GM18511 (cell line): ENCODE measurements at regions not wholly inside any gene's neighbourhood (a gene's known extent, or its start where the extent isn't known, plus 50 kb on each side); places are given as distances from the start of the nearest gene placed in this dataset.

Experiments used
- ATAC-seq: cut with Tn5 transposase; IDR thresholded peaks from one replicate; pipeline ENCODE4 v1.9.1; 2021; ENCODE audit warnings: mild to moderate bottlenecking, moderate library complexity; ENCODE audit not compliant: unreplicated experiment

DNA sequence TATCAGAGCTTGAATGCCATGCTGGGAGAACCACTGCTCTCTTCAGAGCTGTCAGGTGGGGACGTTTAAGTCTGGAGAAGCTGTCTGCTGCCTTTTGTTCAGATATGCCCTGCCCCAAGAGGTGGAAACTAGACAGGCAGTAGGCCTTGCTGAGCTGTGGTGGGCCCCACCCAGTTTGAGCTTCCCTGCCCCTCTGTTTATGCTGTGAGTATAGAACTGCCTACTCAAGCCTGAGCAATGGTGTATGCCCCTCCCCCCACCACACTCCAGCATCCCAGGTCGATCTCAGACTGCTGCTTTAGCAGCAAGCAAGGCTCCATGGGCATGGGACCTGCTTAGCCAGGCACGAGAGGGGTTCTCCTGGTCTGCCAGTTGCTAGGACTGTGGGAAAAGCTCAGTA, 362.3 kb downstream of the FAM170A start:
- no peak for ATAC-seq

DNA sequence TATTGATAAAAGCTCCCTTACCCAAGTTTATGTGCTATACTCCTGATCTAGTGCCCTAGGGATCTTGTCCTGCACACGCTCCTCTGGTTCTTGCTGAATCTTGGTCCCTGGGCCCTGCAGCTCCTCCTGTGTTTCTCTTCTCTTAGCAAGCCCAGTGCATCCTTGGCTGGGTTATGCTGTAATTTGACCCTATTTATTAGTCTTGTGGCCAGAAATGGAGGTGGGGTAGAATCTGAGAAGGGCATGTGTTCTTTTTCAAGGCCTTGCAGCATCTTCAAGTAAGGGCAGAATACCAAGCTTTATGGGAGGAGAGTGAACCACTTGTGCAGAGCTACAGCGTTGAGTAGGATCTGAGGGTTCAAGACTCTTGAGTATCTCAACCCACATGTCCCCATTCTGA, 366.8 kb downstream of the FAM170A start:
- no peak for ATAC-seq

DNA sequence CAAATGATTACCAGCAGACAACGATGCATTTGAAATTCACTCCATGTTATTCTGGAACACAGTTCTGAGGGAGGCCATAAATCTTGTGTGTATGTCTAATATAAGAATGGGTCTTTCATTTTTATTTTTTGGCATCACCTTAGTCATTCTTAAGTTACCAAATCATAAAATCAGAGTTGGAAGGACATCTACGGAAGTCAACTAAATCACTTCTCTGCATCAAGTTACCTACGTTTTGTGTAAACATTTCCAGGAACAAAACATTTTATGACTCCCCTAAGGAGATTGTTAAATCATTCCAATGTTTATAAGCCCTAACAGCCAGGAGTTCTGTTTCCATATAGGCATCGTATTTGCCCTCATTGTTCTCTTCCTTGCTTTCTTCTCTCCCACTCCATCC, 378.2 kb downstream of the FAM170A start:
- ATAC-seq, result no peak

DNA sequence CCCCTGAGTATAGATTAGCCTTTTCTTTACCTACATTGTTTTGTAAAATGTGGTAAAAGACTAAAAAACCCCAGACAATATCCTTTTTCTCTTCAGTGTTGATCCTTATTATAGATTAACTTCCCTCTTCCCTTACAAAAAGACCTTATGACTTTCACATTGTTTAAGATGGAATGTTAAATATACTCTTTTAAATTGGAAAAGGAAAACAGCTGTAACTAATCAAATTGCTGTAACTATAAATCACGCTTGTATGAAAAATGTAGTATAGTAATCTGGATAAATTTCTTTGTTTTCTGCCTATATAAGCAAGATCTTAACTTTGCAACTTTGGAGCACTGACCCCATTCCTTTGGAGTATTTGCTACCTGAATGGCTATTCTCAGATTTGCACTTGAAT, 383.1 kb downstream of the FAM170A start:
- no peak for ATAC-seq

DNA sequence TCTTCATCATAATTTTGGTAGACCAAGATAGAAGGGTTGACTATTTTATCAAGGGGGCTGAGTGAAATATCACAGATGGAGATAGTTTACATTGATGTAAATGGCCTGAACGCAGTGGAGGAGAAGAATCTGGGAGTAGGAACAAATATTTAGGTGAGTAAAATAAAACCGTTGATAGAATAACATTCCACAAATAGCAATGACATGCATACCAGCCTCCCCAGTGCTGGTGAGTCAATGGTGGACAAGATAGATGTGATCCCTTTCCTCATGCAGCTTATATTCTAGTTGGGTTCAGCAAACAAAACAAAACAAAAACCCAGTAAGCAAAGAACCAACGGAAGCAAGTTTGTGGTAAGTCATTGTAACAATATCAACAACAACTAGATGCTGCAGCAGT, 385.2 kb downstream of the FAM170A start:
- ATAC-seq, result no peak

DNA sequence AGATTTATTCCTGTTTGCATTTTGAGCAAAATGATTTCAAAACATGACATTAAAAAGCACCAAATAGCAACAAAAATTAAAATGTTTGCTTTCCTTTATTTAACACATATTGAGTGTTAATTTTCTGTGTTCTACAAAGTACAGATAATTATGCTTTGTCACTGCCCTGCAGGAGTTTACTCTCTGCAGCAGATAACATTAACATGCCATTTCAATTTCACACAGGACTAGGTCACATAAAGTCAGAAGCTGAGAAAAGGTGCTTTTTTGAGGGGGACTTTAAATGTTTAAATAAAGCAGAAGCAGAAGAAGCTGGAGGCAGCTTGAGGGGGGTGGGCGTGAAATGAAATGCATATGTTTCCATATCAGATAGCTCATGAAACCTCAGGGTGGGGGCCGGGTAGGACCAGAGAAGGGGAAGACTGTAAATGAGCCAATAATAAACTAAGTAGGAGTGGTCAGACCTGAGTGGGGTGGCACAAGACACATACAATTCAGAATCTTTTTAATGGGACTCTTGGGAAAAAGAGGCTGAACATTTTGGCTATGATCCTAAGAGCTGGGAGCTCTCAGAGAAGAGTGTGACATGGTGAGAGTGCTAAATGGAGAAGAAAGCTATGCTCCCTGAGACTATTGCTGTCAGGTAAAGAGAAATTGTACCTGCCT, 387.5 kb downstream of the FAM170A start:
- peak; percentile 25 for ATAC-seq

DNA sequence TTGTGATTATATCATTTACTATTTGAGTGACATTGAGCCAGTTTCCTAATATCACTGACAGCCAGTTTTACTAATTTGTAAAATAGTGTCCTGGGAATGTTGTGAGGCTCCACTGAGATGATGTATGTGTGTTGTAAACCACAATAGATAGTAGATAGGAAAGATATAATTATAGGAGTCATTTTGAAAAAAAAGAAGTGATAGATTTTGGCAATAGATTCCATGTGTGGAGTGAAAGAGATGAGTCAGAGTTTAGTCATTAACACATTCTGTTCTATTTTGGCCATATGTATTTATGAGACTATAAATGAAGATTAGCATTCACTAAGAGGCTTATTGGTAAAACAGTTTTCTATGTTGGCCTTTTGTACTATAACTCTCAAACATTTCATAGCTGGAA, 388.2 kb downstream of the FAM170A start:
- ATAC-seq, result peak; percentile 53

DNA sequence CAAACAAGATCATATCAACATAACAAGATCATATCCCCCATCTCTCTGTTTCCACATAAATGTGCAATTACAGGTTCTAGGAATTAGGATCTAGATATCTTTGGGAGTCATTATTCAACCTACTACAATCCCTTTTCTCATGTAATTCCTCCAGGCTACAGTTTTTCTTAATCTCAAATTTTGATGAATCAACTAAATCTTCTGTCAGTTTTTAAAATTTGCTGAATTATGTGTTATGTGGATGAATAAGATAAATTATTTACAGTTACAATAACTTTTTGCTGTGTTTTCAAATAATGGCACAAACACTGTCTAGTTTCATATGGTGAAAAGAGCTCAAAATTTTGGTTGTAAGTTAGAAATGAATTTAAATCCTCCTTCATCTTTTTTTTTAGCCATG, 405.8 kb downstream of the FAM170A start:
- no peak for ATAC-seq

DNA sequence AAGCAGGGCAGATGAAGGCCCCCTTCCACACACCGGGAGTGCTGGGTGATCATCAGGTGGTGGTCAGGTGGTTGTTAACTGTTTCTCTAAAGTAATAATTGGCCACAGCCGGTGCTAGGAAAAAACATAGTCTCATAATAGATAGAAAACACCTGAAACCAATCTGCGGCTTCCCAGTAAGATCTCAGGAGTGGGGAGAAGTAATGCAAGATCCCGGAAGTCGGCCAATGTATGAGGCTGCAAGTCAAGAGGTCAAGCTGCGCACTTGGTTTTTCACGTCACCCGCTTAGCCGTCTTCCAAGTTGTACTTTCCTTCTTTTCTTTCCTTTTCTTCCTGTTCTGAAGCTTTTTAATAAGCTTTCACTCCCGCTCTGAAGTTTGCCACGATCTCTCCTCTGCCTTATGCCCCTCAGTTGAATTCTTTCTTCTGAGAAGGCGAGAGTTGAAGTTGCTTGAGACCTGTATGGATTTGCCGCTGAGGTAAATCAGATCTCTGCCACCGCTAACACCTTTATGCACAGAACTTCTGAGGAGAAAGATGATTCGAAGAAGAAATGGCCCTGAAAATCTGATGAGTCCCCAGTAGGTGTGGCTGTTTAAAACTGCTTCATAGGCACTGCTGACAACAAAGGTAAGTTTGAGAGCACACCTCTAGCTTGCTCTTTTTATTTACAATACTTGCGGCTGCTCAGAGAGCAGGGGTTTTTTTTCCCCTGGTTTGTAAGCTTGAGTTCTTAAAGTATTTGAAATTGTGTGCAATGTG, 406.6 kb downstream of the FAM170A start:
- no peak for ATAC-seq

DNA sequence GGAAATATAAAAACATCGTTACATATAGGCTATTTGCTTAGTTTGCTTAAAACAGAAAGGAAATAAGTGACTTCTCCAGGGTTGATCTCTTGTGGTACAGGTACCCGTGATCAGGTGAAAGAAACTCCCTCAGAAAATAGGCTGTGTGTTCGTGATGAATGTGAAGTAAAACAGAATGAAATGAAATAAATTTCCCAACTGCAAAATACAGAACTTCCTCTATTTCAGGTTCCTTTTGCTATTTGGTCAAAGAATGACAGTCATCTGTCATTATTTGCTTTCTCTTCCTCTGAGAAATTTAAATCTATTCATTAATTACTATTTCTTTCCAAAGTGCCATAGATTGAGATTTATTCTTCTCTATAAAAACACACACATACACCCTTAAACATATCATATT, 408.1 kb downstream of the FAM170A start:
- no peak for ATAC-seq

DNA sequence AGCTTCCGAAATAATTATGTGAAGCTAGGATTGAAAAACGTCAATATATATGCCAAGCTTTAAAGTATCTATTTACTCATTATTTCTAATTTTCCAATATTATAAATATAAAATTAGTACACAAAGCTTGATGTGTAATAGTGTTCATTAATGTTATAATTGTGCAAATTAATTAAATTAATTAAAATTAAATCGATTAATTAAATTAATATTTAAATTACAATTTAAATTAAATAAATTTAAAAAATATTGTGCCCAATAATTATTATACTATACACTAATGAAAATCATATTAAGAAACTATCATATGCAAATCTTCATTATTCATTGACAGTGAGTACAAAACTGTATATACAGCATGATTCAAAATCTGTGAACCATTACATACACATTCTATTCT, 409.8 kb downstream of the FAM170A start:
- no peak for ATAC-seq

DNA sequence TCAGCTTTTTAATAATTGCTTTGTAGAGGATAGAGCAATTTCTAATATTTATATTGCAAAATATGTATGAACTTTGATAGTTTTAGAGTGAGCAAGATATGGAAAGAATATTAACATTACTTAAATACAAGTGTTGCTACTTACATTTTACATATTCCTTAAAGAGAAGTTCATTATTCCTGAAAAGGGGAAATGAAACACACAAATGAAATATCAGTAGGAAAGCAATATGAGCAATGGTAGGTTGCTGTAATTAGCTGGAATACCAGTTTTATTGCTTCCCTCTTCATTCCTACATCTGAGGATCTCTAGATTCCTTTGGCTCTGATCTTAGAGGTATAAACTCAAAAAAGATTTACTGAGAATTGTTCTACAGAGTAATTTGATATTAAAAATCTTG, 414.1 kb downstream of the FAM170A start:
- ATAC-seq, result no peak

DNA sequence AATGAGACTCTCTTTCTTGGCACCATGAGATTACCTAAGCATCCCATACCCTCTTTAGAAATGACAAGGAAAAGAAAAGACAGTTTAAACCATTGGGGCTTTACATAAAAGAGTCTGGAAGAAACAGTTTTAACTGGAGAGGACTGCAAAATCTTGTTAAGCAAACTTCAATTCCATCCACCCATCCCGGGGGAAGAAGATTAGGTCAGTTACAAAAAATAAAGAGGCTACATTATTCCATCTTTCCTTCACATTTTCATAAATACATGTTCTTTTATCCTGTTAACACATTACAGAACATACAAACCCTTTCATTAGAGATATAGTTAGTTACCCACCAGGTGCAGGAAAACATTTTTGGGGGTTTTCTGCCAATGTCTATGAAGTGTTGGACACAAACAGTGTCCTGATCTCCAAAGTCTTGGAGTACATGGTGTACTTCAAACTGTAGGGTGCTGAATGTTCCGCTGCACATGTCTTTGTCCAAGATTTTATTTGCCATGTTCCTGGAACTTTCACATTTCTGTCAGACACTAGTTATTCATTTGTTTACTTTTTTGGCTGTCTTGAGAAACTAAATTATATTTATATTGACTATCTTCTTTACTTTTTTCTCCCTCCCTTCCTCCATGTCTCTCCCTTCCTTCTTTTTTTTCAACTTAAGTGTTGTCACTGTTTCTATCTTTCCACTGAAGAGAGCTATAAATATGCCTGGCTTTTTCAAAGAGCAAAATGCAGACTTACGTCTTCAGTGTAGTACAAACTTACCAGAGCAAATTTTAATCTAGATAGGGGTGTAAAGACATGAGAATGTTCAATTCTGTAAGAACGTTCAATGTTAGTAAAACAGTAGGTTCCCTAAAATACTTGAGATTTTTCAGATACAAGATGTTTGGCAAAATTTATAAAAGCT, 410.9 kb upstream of the PRR16 start:
- ATAC-seq, result no peak

DNA sequence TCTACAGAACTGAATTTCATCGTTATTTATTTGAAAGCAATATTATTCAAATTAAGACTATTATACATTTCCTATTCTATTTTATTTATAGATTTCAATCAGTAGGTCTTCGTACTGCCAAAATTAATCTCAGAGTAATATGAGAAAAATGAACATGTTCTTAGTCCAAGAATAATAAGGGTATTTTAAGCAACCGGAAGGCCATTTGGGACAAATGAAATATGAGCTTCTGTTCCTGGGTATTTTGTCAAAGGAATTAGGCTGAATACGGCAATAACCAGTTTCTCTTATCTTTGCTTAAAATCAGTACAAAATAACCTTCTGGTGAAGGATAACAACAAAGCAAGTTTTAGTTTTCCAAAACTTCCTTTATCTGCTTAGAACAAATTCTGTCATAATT, 410.3 kb upstream of the PRR16 start:
- ATAC-seq, result no peak

DNA sequence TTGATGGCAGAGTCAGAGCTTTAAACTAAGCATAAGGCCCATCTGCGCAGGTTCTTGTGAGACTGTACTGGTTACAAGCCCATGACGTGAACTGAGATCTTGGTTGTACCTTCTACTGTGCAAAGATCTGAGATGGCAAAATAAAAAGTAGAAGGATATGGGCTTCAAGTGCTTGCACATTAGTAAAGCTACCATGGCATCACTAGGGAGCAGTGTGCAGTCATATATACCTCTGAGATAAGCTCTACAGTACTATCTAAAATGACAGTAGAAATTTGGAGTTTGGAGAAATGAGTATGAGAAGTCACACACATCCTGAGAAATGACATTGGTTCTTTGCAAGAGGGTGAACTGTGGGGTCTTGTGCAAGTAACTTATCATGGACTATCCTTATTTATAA, 408.2 kb upstream of the PRR16 start:
- ATAC-seq, result no peak

DNA sequence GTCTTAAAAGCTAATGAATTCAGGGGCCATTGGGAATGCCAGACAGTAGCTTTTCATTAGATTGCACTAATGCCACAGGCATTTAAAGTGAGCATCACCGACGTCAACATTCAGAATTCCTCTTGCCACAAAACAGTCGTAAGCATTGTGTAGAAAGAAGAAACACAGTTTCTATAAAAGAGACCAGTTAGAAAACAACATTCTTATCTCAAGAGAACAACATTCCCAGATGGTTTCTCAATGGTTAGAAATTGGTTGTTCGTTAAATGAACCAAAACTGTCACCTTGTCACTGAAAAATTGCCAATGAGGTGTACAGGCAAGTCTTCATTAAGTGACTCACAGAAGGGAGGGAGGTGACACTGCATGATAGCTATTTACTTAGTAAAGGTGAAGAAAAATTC, 401.6 kb upstream of the PRR16 start:
- ATAC-seq, result no peak

DNA sequence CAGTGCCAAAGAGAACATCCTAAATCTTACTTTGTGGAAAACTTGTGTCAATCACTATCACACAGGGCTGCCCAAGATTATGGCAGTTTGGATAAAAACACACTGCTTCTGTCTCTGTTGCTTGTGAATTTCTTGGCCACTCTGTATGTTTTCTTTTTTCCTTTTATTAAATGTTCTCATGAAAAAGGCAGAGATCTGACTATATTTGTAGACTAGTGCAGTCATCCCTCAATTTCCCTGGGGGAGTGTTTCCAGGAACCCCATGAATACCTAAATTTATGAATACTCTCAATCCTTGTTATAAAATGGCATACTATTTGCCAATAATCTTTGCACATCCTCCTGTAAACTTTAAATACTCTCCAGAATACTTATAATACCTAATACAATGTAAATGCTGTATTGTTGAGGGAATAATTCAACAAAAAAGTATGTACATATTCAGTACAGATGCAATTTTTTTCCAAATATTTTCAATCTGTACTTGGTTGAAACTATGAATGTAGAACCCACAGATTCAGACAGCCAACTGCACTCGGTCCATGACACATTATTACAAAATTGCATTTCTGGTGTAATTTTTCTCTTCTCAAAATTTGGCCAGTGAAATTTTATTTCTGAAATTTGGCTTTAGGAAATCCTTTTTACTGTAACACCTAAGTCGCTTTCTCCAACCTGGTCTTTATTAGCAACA, 391.9 kb upstream of the PRR16 start:
- no peak for ATAC-seq

DNA sequence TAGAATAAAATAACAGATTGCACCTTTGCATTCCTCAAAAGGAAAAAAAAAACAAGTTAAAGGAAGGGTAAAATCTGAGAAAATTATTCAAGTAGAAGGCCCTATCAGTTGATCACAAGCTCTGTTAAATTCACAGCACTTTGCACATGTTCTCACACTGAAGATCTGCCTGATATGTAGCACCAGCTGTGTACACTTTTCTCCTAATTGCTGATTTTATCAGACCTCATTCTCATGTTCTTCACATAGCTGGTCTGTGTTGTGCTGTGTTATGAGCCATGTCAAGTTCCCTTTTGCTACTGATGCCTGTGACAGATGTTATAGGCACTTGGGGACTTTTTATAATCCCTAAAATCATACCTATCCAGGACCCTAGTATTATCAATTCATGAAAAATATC, 390.4 kb upstream of the PRR16 start:
- ATAC-seq, result no peak

DNA sequence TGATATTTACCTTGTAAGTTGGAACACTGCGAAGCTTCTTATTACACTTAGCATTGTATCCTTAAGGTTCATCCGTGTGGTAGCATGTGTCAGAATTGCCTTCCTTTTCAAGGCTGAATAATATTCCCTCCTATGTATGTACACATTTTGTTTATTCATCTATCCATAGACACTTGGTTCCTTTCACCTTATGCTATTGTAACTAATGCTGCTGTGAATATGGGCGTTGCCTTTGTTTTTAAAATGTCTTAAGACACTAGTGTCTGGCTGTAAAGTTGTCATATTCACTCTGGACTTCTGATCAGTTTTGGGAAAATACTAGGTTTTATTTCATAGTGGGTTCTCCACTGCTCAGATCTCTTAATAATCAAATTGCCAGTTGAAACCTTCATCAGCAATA, 383.3 kb upstream of the PRR16 start:
- ATAC-seq, result no peak

DNA sequence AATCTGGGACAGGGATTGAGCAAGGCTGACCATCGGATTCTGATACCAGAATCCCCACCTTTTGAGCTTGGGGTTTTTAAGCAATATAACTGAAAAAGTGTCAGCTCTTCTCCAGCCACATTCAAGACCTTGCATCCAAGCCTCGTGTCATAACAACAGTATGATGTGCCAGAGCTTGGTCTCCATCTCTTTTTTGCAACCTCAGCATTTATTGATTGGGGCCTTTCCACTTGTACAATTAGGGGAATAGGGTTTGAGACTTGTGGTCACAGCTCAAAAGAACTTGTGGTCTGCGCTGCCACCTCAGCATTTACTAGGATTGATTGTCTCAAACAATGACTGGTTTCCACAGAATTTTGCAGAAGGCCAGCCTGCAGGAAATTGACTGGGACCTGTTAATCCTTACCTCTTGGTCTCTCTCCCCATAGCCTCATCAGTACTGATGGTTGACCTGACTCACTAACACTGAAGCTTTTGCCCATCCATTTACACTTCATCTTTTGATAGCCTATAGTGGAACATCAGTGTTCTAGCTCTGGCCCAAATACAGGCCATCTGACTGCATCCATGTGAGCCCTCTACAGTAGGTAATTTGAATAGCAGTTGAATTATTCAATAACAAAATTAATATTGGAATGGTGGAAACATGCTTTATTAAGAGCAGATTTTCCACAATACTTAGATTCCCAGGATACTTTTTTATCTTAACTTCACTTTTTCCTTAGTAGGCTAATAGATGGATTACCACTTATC, 381.6 kb upstream of the PRR16 start:
- ATAC-seq, result no peak
